GM21717 (cell line): ENCODE measurements at regions not wholly inside any gene's neighbourhood (a gene's known extent, or its start where the extent isn't known, plus 50 kb on each side); places are given as distances from the start of the nearest gene placed in this dataset.
"Not testable (repeated sequence)": the region's sequence is repeated elsewhere in the genome, so short reads cannot be mapped to it uniquely, and the experiment has no call there.

ENCODE experiments used
- ATAC-seq: cut with Tn5 transposase; IDR thresholded peaks from one replicate; pipeline ENCODE4 v1.9.1; 2021; ENCODE audit warnings: mild to moderate bottlenecking, moderate library complexity; ENCODE audit not compliant: unreplicated experiment

- ATAC-seq, result no peak
Measured at GRCh38 chr12:65721541-65722190, 102.6 kb upstream of the HMGA2 start.

- no peak for ATAC-seq
Measured at GRCh38 chr12:65725376-65725775, 98.9 kb upstream of the HMGA2 start.

GRCh38 chr12:65728455-65728847 is 95.8 kb upstream of the HMGA2 start:
- ATAC-seq, result no peak

- no peak for ATAC-seq
Measured at GRCh38 chr12:65728848-65729793, 95.2 kb upstream of the HMGA2 start.

GRCh38 chr12:65731771-65732170 is 92.5 kb upstream of the HMGA2 start:
- ATAC-seq, result no peak

GRCh38 chr12:65733643-65734042 is 90.6 kb upstream of the HMGA2 start:
- ATAC-seq, result not testable (repeated sequence)

GRCh38 chr12:65734226-65734625 is 90.1 kb upstream of the HMGA2 start:
- ATAC-seq, result no peak

GRCh38 chr12:65739606-65740005 is 84.7 kb upstream of the HMGA2 start:
- ATAC-seq, result no peak

- no peak for ATAC-seq
Measured at GRCh38 chr12:65740506-65740872, 83.8 kb upstream of the HMGA2 start.

GRCh38 chr12:65740873-65741600 is 83.2 kb upstream of the HMGA2 start:
- ATAC-seq, result no peak

GRCh38 chr12:65741656-65742017 is 82.6 kb upstream of the HMGA2 start:
- no peak for ATAC-seq

GRCh38 chr12:65742018-65743010 is 82.0 kb upstream of the HMGA2 start:
- no peak for ATAC-seq

- ATAC-seq, result not testable (repeated sequence)
Measured at GRCh38 chr12:65744236-65744840, 79.9 kb upstream of the HMGA2 start.

- no peak for ATAC-seq
Measured at GRCh38 chr12:65747338-65747737, 76.9 kb upstream of the HMGA2 start.

GRCh38 chr12:65748332-65748731 is 76.0 kb upstream of the HMGA2 start:
- no peak for ATAC-seq

- no peak for ATAC-seq
Measured at GRCh38 chr12:65754290-65754689, 70.0 kb upstream of the HMGA2 start.

- no peak for ATAC-seq
Measured at GRCh38 chr12:65754744-65755595, 69.3 kb upstream of the HMGA2 start.

GRCh38 chr12:65755596-65755978 is 68.7 kb upstream of the HMGA2 start:
- ATAC-seq, result no peak

GRCh38 chr12:65756267-65756666 is 68.0 kb upstream of the HMGA2 start:
- no peak for ATAC-seq
